Superior temporal gyrus (tissue), 1 donor: ENCODE measurements at regions not wholly inside any gene's neighbourhood (a gene's known extent, or its start where the extent isn't known, plus 50 kb on each side); places are given as distances from the start of the nearest gene placed in this dataset.

ENCODE experiments used
- DNase-seq: peaks from one replicate; pipeline ENCODE4 v3.0.0-alpha.2; 2016; ENCODE audit errors: extremely low spot score

- no peak for DNase-seq
Measured at GRCh38 chr3:30206051-30206450, 400.4 kb upstream of the TGFBR2 start.

GRCh38 chr3:30221619-30222018 lies 384.8 kb upstream of the TGFBR2 start:
- no peak for DNase-seq

GRCh38 chr3:30222441-30222840 lies 384.0 kb upstream of the TGFBR2 start:
- no peak for DNase-seq

GRCh38 chr3:30225021-30225420 lies 381.4 kb upstream of the TGFBR2 start:
- no peak for DNase-seq

- DNase-seq = no peak
Measured at GRCh38 chr3:30226601-30227151, 379.7 kb upstream of the TGFBR2 start.

- DNase-seq = no peak
Measured at GRCh38 chr3:30227571-30228301, 378.7 kb upstream of the TGFBR2 start.

GRCh38 chr3:30228302-30228631 lies 378.1 kb upstream of the TGFBR2 start:
- no peak for DNase-seq

- DNase-seq = peak; percentile 59
Measured at GRCh38 chr3:30231277-30232141, 374.9 kb upstream of the TGFBR2 start.

GRCh38 chr3:30232142-30232541 lies 374.3 kb upstream of the TGFBR2 start:
- no peak for DNase-seq

GRCh38 chr3:30233913-30234646 lies 372.3 kb upstream of the TGFBR2 start:
- no peak for DNase-seq

- no peak for DNase-seq
Measured at GRCh38 chr3:30236011-30236410, 370.4 kb upstream of the TGFBR2 start.

GRCh38 chr3:30241721-30242120 lies 364.7 kb upstream of the TGFBR2 start:
- DNase-seq = no peak

GRCh38 chr3:30245858-30246622 lies 360.4 kb upstream of the TGFBR2 start:
- DNase-seq = no peak

GRCh38 chr3:30248423-30248822 lies 358.0 kb upstream of the TGFBR2 start:
- no peak for DNase-seq

GRCh38 chr3:30252474-30252873 lies 353.9 kb upstream of the TGFBR2 start:
- no peak for DNase-seq

- no peak for DNase-seq
Measured at GRCh38 chr3:30253832-30254231, 352.6 kb upstream of the TGFBR2 start.

GRCh38 chr3:30256474-30256873 lies 349.9 kb upstream of the TGFBR2 start:
- DNase-seq = no peak

GRCh38 chr3:30258426-30259392 lies 347.7 kb upstream of the TGFBR2 start:
- DNase-seq = no peak

GRCh38 chr3:30259730-30260129 lies 346.7 kb upstream of the TGFBR2 start:
- no peak for DNase-seq

- DNase-seq = no peak
Measured at GRCh38 chr3:30260762-30261161, 345.6 kb upstream of the TGFBR2 start.
